NT2/D1 (cell line): ENCODE measurements at regions not wholly inside any gene's neighbourhood (a gene's known extent, or its start where the extent isn't known, plus 50 kb on each side); places are given as distances from the start of the nearest gene placed in this dataset.

Source experiments
- DNase-seq: peaks from one replicate; pipeline ENCODE4 v3.0.0-alpha.2; 2011; ENCODE audit warnings: low read depth, low spot score
- H3K27me3 ChIP-seq: 2 replicates; pipeline ENCODE4 v1.6.0; 2011; ENCODE audit warnings: mild to moderate bottlenecking; ENCODE audit not compliant: insufficient read length, insufficient read depth
- H3K36me3 ChIP-seq: 2 replicates; pipeline ENCODE4 v1.6.1; 2011; ENCODE audit warnings: mild to moderate bottlenecking, low read length, mixed read lengths; ENCODE audit not compliant: insufficient read depth, insufficient read length
- H3K4me1 ChIP-seq: 2 replicates; pipeline ENCODE4 v1.5.1; 2011; ENCODE audit not compliant: insufficient read depth, insufficient read length
- H3K4me3 ChIP-seq: 2 replicates; pipeline ENCODE4 v1.5.1; 2011; ENCODE audit warnings: low read depth; ENCODE audit not compliant: insufficient read length
- H3K9ac ChIP-seq: 2 replicates; pipeline ENCODE4 v1.6.0; 2011; ENCODE audit warnings: low read depth; ENCODE audit not compliant: insufficient read length
- H3K9me3 ChIP-seq: 2 replicates; pipeline ENCODE4 v1.5.1; 2011; ENCODE audit warnings: mild to moderate bottlenecking, low read length; ENCODE audit not compliant: insufficient read depth
- SUZ12 ChIP-seq: IDR thresholded peaks from 2 replicates; pipeline ENCODE4 v1.6.1; 2011; ENCODE audit not compliant: insufficient read length, insufficient read depth; ENCODE audit errors: extremely low read depth
- YY1 ChIP-seq: IDR thresholded peaks from 2 replicates; pipeline ENCODE4 v1.6.1; 2011; ENCODE audit not compliant: insufficient read length, insufficient read depth
- ZNF274 ChIP-seq: IDR thresholded peaks from 2 replicates; pipeline ENCODE4 v1.6.1; 2011; ENCODE audit warnings: mild to moderate bottlenecking, low read depth, low read length

DNA sequence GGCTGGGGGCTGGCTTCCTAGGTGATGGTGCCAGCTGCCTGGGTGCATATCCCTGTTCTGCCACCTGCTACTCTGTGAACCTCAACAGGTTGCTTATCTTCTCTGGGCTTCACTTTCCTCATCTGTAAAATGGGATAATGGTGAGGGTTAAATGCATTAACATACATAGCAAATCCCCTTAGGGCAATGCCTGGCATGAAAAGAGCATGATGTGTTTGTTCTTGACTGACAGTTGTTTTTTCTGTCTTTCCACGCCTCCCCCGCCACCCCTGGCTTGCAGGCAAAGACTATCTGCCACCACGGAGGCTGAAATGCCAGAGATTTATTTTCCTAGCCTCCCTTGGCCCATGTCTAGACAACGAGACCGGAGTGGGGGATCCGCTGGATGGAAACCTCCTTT is 280.5 kb downstream of the NSG2 start:
- DNase-seq: no peak
- Histone ChIP-seq H3K27me3 (peaks cover 8% of the 10 kb centered on the region), H3K9ac (no peak overlapping the region), H3K4me1 (peaks cover 3% of the 10 kb centered on the region), H3K4me3 (no peak overlapping the region), H3K9me3 (no peaks in the 10 kb centered on the region), H3K36me3 (no peaks in the 10 kb centered on the region)
- no peak for TF ChIP-seq ZNF274
- no peak for TF ChIP-seq YY1
- no peak for TF ChIP-seq SUZ12

DNA sequence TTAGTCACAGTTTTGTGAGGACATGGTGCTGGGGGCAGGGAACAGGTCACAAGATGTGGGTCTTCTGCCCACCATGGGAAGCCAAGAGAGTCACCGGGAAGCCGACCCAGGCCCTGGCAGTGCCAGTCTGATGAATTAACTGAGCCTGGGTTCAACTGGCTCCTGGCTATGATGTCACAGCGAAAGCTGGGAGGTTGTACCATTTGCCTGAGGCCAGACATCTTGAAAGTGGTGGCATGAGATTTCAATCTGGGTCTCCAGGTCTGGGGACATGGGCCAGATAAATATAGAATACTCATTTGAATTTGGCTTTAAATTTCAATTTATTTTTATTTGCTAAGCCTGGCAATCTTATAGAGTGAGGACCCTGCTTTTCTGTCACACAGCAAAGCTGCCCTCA is 280.9 kb downstream of the NSG2 start:
- H3K4me1 ChIP-seq: peaks cover 3% of the 10 kb centered on the region
- DNase-seq: no peak
- no peak for TF ChIP-seq YY1
- no peak for TF ChIP-seq SUZ12
- no peak for TF ChIP-seq ZNF274
- H3K4me3 ChIP-seq: no peak overlapping the region
- peaks cover 7% of the 10 kb centered on the region for H3K27me3 ChIP-seq
- H3K9me3 ChIP-seq: no peaks in the 10 kb centered on the region
- no peaks in the 10 kb centered on the region for H3K36me3 ChIP-seq
- no peak overlapping the region for H3K9ac ChIP-seq

DNA sequence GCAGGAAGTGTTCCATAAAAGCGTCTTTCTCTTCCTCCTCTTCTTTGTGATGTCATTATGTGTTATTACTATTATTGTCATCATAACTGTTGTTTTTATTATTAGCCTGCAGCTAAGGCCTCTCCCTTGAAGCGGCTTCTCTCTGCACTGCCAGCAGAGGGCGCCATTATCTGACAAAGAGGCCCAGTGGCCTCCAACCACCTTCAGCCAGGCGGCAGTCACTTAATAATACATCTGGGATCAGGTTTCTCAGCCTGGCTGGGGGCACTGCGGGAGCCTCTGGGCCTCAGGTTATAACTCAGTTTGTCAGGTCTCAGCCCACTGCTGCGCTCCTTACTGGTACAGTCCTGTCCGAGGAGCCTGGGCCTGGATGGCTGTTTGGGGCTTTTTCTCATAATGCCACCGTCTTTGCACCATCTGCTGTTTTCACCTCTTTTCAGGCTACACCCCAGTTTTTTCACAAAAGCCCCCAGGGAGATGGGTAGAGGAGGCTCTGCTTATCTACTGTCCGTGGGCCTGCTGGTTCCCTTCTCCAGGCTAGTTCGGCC is 281.9 kb downstream of the NSG2 start:
- no peaks in the 10 kb centered on the region for H3K36me3 ChIP-seq
- no peak overlapping the region for H3K4me3 ChIP-seq
- DNase-seq: peak; percentile 79
- no peak for TF ChIP-seq ZNF274
- no peak for TF ChIP-seq YY1
- no peak for TF ChIP-seq SUZ12
- peaks cover 4% of the 10 kb centered on the region for H3K27me3 ChIP-seq
- peaks cover 3% of the 10 kb centered on the region for H3K4me1 ChIP-seq
- no peak overlapping the region for H3K9ac ChIP-seq
- H3K9me3 ChIP-seq: no peaks in the 10 kb centered on the region

DNA sequence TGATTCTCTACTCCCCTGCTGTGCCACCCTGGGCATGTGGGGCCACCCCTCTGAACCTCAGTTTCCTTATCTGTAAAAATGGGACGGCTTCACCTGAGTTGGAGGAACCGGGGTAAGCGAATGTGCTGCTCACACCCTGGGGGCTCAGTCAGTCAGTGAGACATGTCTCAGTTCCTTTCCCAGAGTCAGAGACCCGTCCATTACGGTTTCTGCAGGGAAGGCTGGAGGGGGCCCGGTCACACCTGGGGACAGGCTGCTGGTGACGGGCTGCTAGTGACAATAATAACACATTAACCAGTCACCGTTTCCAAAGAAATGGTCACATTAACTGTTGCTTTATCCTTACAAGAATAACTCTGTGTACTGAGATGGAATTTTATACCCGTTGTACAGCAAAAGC is 282.4 kb downstream of the NSG2 start:
- H3K27me3 ChIP-seq: peaks cover 4% of the 10 kb centered on the region
- H3K4me3 ChIP-seq: no peak overlapping the region
- no peaks in the 10 kb centered on the region for H3K36me3 ChIP-seq
- no peak for DNase-seq
- H3K9me3 ChIP-seq: no peaks in the 10 kb centered on the region
- H3K9ac ChIP-seq: no peak overlapping the region
- H3K4me1 ChIP-seq: peaks cover 3% of the 10 kb centered on the region
- TF ChIP-seq SUZ12: no peak
- no peak for TF ChIP-seq ZNF274
- TF ChIP-seq YY1: no peak

DNA sequence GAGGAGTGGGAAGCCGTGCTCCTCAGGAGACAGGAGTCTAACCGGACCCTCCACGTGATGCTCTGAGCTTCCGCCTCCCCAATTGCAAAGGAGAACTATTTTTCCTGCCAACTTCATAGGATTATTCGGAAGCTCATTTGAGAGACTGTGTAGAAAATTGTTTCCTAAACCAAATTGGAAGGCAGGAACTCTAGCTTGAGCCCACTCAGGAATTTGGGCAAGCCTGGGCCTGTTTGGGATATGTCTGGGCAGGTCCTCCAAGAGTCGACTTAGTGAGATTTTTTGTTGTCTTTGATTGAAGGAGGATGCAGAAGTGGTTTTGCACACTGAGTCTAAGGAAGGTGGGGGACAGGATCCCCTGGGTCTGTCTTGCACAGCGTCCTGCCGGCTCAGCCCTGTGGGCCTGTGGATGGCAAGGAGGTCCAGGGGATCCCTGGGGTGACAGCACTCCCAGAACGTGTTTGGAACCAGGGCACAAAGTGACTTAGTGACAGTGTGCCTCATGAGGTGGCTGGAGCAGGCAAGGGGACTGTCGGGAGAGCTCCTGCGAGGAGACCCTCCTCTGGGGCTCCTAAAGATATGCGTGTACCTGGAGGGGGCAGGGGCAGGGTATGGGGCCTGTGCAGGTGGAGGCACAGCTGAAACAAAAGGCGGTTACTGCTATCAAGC is 283.3 kb downstream of the NSG2 start:
- Histone ChIP-seq H3K36me3 (no peaks in the 10 kb centered on the region), H3K9ac (peak overlapping the region; percentile 28), H3K4me3 (no peak overlapping the region), H3K27me3 (peaks cover 4% of the 10 kb centered on the region), H3K4me1 (peaks cover 3% of the 10 kb centered on the region), H3K9me3 (no peaks in the 10 kb centered on the region)
- TF ChIP-seq ZNF274 (no peak), YY1 (no peak), SUZ12 (no peak)
- DNase-seq: no peak

DNA sequence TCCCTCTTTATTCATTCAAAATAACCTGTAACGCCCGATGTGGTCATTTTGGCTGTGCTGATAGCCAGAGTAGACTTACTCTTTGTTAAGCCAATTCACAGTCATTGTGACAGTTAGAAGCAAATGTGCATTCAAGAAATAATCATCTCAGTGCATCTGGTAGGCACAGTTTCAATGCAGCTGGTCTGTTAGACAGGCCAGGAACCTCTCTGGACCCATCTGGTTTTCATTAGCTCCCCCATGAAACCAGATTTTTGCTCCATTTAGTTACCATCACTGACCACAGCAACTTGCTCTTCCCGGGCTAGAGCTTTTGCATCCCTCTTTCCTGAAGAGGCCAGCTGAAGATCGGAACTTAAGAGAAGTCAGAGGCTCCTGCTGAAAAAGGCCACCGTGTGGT is 284.2 kb downstream of the NSG2 start:
- DNase-seq: no peak
- no peak for TF ChIP-seq ZNF274
- TF ChIP-seq YY1: no peak
- TF ChIP-seq SUZ12: no peak

DNA sequence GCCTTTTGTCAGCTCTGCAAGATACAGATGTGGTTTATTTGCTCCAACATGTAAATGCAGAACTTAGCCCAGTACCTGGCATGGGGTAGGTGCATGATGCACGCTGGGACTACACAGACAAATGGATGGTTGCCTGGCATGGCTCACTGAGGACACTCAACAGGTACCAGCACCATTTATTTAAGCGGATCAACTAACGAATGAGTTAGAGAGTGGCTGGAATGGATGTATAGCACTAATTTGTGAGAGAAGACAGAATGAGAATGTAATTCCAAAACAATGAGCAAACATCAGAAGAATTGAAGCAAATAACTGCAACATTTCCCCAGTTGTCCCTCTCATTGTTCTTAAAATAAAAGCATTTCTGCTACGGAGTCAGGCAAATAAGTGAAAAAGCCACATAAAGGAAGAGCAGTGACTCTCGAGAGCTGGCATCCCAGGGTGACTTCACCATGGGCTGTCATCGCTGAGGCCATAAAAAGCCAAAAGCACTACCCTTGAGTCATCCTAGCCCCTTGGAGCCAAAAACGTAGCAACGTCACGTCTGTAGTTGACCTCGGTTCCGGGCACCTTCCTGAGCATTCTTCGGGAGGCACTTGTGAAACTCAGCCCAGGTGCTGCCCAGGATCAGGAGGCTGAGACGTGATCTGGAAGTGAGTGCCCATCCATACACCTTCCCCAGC is 290.3 kb downstream of the NSG2 start:
- TF ChIP-seq SUZ12 (no peak), YY1 (no peak), ZNF274 (no peak)
- DNase-seq: no peak
- no peak overlapping the region for H3K9ac ChIP-seq
- peaks cover 9% of the 10 kb centered on the region for H3K4me1 ChIP-seq
- no peak overlapping the region for H3K4me3 ChIP-seq
- no peaks in the 10 kb centered on the region for H3K9me3 ChIP-seq
- no peaks in the 10 kb centered on the region for H3K36me3 ChIP-seq
- H3K27me3 ChIP-seq: no peaks in the 10 kb centered on the region

More for the DNA sequence above, 284.2 kb downstream of the NSG2 start:
- Histone ChIP-seq H3K9me3 (no peaks in the 10 kb centered on the region), H3K4me3 (no peak overlapping the region), H3K4me1 (peaks cover 3% of the 10 kb centered on the region), H3K27me3 (peaks cover 4% of the 10 kb centered on the region), H3K36me3 (no peaks in the 10 kb centered on the region), H3K9ac (no peak overlapping the region)
